ENCODE measurements at regions not wholly inside any gene's neighbourhood (a gene's known extent, or its start where the extent isn't known, plus 50 kb on each side); places are given as distances from the start of the nearest gene placed in this dataset.

DNA sequence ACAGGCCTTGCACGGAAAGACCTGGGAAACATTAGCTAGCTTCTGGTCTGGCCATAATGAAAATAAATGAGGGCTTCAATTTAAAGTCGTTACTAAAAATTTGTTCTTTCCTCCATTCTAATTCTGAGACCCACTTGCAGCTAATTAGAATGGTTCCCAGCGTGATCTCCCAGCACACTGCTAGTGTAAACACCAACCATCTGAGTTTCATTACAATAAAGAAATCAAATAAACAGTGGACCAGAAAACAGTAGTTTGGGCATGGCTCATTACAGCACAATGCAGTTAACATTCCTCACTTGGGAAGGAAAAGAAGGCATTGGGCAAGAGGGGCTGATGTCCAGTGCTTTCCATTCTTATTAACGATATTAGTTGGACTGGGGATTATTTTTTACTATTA is 410.9 kb upstream of the SOX9 start:
- Histone ChIP-seq H4K20me1 (ENCODE audit: insufficient read depth, low read length) (no peaks in the 10 kb centered on the region), H3K9me3 (ENCODE audit: low read length) (no peaks in the 10 kb centered on the region), H3K4me1 (ENCODE audit: insufficient read depth, low read length, severe bottlenecking) (no peaks in the 10 kb centered on the region), H3K27ac (ENCODE audit: low read depth, low read length, poor library complexity, severe bottlenecking) (no peak overlapping the region), H2AFZ (ENCODE audit: low read length) (no peak overlapping the region), H3K36me3 (ENCODE audit: insufficient read depth, low read length) (no peaks in the 10 kb centered on the region), H3F3A (ENCODE audit: insufficient read depth, low read length) (no peaks in the 10 kb centered on the region), H3K9ac (ENCODE audit: low read length) (no peak overlapping the region), H3K4me2 (ENCODE audit: low read length) (no peak overlapping the region), H3K79me2 (ENCODE audit: insufficient read depth, low read length) (no peaks in the 10 kb centered on the region), H3K4me3 (ENCODE audit: low read depth, low read length, poor library complexity, severe bottlenecking) (no peak overlapping the region), H3K9me2 (ENCODE audit: low read depth, low read length) (no peaks in the 10 kb centered on the region), H3K27me3 (ENCODE audit: insufficient read depth, low read length) (no peaks in the 10 kb centered on the region)
- TF ChIP-seq, protein P1, sequence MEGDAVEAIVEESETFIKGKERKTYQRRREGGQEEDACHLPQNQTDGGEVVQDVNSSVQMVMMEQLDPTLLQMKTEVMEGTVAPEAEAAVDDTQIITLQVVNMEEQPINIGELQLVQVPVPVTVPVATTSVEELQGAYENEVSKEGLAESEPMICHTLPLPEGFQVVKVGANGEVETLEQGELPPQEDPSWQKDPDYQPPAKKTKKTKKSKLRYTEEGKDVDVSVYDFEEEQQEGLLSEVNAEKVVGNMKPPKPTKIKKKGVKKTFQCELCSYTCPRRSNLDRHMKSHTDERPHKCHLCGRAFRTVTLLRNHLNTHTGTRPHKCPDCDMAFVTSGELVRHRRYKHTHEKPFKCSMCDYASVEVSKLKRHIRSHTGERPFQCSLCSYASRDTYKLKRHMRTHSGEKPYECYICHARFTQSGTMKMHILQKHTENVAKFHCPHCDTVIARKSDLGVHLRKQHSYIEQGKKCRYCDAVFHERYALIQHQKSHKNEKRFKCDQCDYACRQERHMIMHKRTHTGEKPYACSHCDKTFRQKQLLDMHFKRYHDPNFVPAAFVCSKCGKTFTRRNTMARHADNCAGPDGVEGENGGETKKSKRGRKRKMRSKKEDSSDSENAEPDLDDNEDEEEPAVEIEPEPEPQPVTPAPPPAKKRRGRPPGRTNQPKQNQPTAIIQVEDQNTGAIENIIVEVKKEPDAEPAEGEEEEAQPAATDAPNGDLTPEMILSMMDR (IDR thresholded peaks at IDR 0.05; ENCODE audit: low read length) = no peak
- no peak for TF ChIP-seq EZH2 (IDR thresholded peaks at IDR 0.05; ENCODE audit: borderline replicate concordance, low read length)

GRCh38 chr17:71710816-71711215 is 410.0 kb upstream of the SOX9 start:
- TF ChIP-seq, protein P1 (IDR thresholded peaks at IDR 0.05; ENCODE audit: low read length) = no peak
- TF ChIP-seq EZH2 (IDR thresholded peaks at IDR 0.05; ENCODE audit: borderline replicate concordance, low read length) = no peak
- Histone ChIP-seq H3F3A (ENCODE audit: insufficient read depth, low read length) (no peaks in the 10 kb centered on the region), H3K36me3 (ENCODE audit: insufficient read depth, low read length) (no peaks in the 10 kb centered on the region), H3K4me1 (ENCODE audit: insufficient read depth, low read length, severe bottlenecking) (no peaks in the 10 kb centered on the region), H2AFZ (ENCODE audit: low read length) (no peak overlapping the region), H3K9me2 (ENCODE audit: low read depth, low read length) (no peaks in the 10 kb centered on the region), H3K9ac (ENCODE audit: low read length) (no peak overlapping the region), H3K27me3 (ENCODE audit: insufficient read depth, low read length) (no peaks in the 10 kb centered on the region), H3K79me2 (ENCODE audit: insufficient read depth, low read length) (no peaks in the 10 kb centered on the region), H3K9me3 (ENCODE audit: low read length) (no peaks in the 10 kb centered on the region), H3K27ac (ENCODE audit: low read depth, low read length, poor library complexity, severe bottlenecking) (no peak overlapping the region), H3K4me2 (ENCODE audit: low read length) (no peak overlapping the region), H4K20me1 (ENCODE audit: insufficient read depth, low read length) (no peaks in the 10 kb centered on the region), H3K4me3 (ENCODE audit: low read depth, low read length, poor library complexity, severe bottlenecking) (no peak overlapping the region)

- no peak overlapping the region for H3K27ac ChIP-seq (ENCODE audit: low read depth, low read length, poor library complexity, severe bottlenecking)
- TF ChIP-seq EZH2 (IDR thresholded peaks at IDR 0.05; ENCODE audit: borderline replicate concordance, low read length) = no peak
- TF ChIP-seq, protein P1 (IDR thresholded peaks at IDR 0.05; ENCODE audit: low read length) = no peak
- H3K27me3 ChIP-seq (ENCODE audit: insufficient read depth, low read length) = no peaks in the 10 kb centered on the region
Measured at GRCh38 chr17:71713846-71714245, 407.0 kb upstream of the SOX9 start.

More at GRCh38 chr17:71713846-71714245, 407.0 kb upstream of the SOX9 start:
- H2AFZ ChIP-seq (ENCODE audit: low read length) = no peak overlapping the region
- H3K9ac ChIP-seq (ENCODE audit: low read length) = no peak overlapping the region
- H3K36me3 ChIP-seq (ENCODE audit: insufficient read depth, low read length) = no peaks in the 10 kb centered on the region
- no peak overlapping the region for H3K4me2 ChIP-seq (ENCODE audit: low read length)
- H3K9me2 ChIP-seq (ENCODE audit: low read depth, low read length) = no peaks in the 10 kb centered on the region; the same call in 1 of the 2 replicates
- H3F3A ChIP-seq (ENCODE audit: insufficient read depth, low read length) = no peaks in the 10 kb centered on the region
- H3K4me3 ChIP-seq (ENCODE audit: low read depth, low read length, poor library complexity, severe bottlenecking) = no peak overlapping the region
- H3K79me2 ChIP-seq (ENCODE audit: insufficient read depth, low read length) = no peaks in the 10 kb centered on the region
- H4K20me1 ChIP-seq (ENCODE audit: insufficient read depth, low read length) = no peaks in the 10 kb centered on the region
- peaks cover 5% of the 10 kb centered on the region; the same call in 1 of the 2 replicates for H3K9me3 ChIP-seq (ENCODE audit: low read length)
- no peaks in the 10 kb centered on the region for H3K4me1 ChIP-seq (ENCODE audit: insufficient read depth, low read length, severe bottlenecking)

Measured in OCI-LY1 (cell line).